CD1c-positive myeloid dendritic cell (primary cell): ENCODE measurements at regions not wholly inside any gene's neighbourhood (a gene's known extent, or its start where the extent isn't known, plus 50 kb on each side); places are given as distances from the start of the nearest gene placed in this dataset.
"Not testable (repeated sequence)": the region's sequence is repeated elsewhere in the genome, so short reads cannot be mapped to it uniquely, and the experiment has no call there.

Experiments
- DNase-seq: peaks from one replicate; pipeline ENCODE4 v3.0.0-alpha.2; 2016; ENCODE audit errors: extremely low spot score

DNA sequence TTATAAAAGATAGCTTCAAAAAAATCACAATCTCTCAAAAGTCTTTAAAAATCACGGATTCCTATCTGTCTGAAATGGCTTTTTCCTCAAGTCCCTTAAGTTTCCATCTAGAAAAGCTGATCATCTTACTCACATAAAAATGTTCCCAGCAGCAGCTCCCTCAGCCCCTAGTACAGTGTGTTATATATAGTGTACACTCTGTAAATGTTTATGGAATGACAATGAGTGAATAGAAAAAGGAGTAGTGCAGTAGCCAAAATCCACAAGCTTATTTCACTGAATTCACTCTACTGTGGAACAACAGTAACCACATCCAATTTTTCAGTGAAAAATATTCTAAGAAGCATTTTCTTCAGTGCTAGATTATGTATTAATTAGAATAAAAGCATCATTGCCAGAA lies 609.4 kb downstream of the DTWD2 start:
- no peak for DNase-seq

DNA sequence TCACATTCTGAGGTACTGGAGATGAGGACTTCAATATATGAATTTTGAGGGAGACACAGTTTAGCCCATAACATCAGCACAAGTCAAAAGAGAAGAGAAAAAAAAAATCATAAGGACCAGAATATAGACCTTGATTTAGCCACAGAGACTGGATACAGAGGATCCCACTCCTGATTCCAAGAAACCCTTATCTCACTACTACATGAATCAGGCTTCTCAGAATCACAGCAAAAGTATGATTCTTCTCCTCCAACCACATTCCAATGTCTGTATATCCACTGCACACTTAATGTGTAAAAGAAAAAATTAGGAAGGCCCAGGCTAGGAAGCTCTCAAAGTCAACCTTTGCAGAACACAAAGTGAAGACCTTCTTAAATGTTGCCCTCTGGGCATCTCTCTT lies 610.9 kb downstream of the DTWD2 start:
- DNase-seq = no peak

DNA sequence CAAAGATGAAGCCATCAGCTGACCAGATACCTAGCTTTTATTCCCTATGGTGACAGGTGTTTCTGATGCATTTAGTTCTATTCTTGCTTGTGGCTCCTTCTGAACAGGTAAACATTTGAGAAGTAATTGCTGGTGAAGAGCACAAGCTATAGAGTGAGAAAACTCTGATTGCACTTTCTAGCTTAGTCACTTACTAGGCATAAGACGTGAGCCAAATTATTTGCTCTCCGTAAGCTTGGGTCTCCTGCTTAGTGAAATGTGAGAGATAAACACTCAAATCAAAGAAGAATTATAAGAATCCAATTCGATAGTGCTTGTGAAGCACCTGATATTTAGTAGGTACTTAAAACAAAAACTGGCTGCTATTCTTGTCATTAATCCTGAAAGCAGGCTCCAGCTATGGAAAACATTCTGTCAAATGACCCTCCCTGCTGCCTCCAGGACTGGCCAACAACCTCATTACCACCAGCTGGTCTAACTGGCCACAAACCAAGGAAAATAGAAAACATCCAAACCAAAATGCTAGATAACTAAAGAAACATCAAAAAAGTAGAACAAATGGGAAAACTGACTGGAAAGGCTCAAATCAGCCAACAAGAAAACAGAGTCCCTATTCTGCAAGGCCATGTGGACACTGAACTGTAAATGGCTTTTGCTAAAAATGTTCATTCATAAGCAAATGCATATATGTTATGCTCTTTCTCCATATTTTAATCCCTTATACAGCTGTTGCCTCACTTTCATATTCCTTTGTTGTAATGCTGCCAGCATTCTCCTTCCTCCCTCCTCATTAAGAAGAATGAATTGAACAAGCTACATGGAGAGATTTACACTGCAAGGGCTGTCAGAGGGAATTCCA lies 616.1 kb downstream of the DTWD2 start:
- no peak for DNase-seq

DNA sequence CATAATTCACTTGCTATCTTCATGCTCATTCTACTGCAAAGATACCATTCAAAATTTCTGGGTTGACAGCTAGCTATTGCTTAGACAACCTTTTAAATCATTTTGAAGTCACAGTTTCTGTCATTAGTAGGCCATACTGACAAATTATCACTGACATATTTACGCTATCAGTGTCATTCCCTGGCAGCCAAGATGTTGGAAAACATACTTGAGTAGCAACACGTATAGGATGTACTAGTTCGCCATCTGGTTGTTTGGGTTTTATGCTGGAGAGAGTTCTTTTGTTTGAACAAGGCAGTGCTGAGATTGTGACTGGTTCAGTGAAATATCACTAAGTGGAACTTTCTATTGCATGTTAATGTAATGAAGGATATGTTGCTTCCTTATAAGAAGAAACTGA lies 621.9 kb downstream of the DTWD2 start:
- no peak for DNase-seq

DNA sequence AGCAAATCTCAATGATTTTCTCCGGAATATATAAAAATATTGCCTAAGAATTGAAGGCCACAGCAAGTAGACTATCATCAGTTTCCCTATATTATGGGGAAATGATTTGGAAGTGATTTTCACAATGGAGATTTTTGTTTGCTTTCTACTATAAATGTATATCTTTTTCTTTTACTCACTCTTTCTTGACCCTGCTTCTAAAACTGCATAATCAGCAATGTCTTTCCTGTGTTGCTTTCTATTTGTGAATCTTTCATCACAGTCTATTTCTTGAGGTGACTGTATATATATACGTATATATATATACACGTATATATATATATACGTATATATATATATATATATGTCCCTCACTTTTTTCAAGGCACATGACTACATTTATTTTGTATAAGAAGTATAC lies 622.6 kb downstream of the DTWD2 start:
- DNase-seq = no peak

DNA sequence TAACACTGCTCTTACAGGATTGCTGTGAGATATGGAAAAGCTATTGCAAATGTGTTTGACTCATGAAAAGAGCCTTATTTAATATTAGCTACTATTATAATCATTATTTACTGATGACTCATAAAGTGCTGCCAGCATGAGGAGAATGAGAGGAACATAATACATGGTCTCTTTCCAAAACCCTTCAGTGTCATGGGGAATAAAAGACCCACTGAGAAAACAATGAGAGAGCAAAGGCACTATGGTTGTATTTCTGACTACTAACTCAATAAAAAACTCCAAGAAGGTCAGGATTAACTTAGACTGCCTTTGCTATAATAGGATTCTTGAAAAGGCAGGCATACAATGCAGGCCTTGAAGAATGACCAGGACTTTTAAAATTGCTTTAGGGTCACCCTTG lies 633.5 kb downstream of the DTWD2 start:
- DNase-seq = no peak

DNA sequence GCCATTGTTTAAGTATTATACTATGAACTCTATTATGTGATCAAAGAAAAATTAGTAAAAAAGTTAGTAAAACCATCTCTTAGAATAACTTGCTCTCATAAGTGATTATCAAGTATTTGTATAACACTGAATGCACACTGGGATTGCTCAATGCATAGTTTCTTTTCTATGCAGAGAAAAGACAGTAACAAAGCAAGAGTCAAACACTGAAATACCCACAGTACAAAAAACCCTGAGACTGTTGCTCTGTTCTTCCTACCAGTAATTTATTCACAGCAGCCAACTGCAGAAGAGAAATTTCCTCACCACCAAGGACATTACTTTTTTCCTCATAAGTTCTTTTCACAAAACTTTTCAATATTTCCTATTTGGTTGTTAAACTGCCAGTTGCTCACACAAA lies 634.4 kb downstream of the DTWD2 start:
- no peak for DNase-seq

DNA sequence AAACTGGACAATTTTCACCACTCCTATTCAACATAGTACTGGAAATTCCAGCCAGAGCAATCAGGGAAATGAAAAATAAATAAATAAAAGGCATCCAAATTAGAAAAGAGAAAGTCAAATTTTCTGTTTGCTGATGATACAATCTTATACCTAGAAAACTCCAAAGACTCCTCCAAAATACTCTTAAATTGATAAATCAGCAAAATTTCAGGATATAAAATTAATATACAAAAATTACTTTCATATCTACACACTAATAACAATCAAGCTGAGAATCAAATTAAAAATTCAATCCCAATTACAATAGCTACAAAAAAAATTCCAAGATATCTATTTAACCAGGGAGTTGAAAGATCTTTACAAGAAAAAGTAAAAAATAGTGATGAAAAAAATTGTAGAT lies 651.9 kb downstream of the DTWD2 start:
- no peak for DNase-seq

DNA sequence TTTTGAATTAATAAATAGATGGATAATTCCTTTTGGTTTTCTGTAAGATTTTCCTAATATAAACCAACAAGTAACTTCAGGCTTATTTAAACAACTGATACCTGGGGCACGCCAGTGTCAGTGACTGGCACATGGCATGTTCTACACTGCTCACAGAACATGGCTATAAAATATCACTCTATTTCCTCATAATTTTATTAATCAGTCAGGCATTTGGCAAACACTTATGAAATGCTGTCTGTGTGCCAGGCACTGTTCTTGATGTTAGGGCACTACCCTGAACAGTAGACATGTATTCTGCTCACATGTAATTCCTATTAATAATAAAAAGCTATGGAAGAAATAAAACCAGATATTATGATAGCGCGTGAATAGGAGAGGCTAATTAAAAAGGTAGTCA lies 661.0 kb downstream of the DTWD2 start:
- no peak for DNase-seq

DNA sequence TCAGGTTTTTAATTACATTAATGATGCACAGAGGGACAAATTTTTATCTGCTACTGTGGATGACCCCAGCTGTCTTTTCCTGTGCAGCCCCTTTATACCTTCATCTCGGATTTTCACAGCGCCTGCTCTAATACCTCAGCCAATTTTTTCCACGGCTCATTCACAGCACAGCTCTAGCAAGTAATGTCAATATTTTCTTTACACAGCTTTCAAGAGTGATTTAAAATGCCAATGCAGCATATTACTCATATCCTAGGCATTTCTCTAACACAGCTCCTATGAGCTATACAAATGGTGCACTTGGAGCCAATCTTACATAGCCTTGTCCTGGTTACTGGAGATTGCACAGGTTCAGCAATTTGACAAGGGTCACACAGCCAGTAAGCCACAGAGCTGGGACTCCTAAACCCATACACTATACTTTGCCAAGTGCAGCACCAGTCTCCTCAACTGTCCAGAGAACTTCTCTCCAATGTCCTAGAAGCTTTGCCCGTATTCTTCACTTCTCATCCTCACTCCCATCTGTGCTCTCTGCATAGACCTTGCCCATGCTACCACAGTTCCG lies 661.8 kb downstream of the DTWD2 start:
- no peak for DNase-seq

DNA sequence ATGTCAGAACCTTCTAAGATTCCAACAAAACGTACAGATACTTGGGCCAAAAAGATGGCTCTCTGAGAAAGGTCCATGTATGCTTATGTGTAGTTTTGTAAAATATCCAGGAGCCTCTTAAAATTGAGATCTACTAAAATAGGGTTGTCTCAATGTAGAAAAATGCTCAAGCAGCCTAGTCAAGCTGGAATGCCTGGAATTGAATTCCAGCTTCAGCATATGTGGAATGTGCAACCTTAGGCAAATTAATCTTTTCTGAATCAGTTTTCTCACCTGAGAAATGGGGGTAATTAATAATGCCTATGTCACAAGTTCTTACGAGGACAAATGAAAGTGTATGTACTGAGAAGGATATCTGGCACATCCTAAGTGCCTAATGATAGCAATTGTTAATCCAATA lies 662.4 kb downstream of the DTWD2 start:
- no peak for DNase-seq

DNA sequence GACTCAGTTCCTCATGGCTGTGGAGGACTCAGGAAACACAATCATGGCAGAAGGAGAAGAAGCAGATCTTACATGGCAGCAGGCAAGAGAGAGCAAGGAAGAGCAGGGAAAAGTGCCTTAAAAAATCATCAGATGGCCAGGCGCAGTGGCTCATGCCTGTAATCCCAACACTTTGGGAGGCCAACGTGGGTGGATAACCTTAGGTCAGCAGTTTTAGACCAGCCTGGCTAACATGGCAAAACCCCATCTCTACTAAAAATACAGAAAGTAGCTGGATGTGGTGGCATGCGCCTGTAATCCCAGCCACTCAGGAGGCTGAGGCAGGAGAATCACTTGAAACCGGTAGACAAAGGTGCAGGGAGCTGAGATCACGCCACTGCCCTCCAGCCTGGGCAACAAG lies 664.6 kb downstream of the DTWD2 start:
- DNase-seq = not testable (repeated sequence)

DNA sequence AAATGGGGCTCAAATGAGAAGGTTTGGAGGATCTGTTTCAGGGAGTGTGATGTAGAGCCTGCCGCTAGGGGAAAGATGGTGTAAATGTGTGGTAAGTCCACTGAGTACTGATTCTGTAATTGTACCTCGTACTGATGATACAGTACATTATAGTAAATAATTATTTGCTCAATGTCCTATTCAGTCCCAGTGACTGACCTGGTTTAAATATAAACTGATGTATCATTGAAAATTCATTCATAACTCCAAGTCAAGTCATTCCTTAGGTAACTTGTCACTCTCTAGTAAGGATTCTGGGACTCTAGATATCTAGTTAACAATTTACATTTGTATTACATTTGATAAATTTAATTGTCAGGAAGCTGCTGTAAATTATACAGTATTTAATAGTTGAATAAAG lies 667.3 kb downstream of the DTWD2 start:
- DNase-seq = no peak

DNA sequence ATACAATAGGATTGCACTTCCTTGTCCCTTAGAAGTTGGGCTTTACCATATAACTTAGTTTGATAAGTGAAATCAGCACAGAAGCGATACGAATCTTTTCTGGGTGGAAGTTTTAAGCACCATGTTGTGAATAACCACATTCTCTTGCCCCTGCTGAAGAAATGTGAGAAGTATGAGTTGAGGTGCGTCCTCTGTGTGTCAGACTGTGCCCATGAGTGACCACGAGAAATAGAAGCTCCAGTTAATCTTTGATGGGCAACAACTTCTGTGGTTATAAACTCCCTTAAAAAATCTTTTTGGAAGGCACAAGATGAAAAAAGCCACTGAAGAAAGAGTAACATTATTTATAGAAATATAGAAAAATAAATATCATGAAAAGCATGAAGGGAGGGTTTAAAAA lies 668.2 kb downstream of the DTWD2 start:
- DNase-seq = no peak

DNA sequence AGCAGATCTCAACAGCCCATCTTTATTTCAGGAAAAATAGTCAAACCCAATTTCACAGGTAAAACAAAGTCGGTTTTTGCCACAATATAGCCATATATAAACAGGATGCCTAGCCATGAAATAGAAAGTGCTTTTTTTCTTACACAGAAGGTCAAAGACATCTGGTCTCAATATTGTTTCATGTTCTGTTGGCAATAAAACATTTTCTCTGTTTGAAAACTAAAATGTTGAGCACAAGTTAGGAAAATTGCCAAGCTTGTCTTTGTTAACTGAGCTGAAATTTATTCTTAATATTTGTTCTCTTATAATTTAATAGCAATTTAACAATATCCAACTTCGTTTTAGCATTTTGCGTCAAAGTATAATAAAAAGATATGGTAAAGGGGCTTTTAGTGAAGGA lies 673.4 kb downstream of the DTWD2 start:
- DNase-seq = no peak

DNA sequence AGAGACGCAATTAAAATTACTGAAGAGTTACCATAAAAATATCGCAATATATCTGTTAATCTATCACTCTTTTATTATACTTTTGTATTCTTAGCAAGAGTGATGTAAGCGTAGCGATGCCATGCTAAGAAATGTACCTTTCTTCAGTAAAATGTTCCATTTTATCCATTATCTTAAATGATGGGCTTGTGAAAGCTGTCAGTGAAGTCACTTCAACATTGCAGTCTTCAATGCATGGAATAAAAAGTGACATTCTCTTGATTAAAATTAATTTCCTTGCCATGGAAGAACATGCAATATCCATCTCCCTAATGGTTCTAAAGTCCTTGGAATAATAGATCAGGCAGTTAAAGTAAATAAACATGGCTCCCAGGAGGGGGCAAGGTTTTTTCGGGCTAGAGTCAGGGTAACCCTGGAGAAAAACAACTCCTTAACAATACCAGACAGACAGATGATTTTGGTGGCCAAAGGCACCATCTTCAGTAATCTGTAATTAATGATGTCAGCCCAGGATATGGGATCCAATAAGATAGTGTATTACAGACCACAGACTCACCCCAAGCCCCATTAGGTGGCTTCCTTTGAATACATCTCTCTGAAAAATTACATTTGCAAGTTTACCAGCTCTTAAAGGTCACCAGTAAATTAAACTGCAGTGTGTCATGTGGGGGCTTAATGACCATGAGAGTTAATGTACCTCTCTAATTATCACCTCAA lies 677.1 kb downstream of the DTWD2 start:
- DNase-seq = no peak

DNA sequence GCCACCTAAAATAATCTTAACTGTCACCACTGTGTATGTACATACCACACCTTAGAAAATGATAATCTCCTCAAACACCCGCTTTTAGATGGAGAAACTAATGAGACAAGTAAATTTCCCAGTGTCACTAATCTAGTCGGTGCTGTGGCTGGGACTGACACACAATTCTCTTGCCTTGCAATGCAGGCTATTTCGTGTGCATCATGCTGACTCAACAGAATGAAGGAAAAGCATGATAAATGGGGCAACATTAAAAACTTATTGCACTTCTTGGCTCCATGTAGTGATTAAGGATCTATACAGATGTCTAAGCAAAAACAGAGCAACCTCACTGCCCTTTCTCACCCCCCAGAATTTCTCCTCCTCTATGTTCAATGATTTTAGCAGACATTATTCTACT lies 677.9 kb downstream of the DTWD2 start:
- no peak for DNase-seq

DNA sequence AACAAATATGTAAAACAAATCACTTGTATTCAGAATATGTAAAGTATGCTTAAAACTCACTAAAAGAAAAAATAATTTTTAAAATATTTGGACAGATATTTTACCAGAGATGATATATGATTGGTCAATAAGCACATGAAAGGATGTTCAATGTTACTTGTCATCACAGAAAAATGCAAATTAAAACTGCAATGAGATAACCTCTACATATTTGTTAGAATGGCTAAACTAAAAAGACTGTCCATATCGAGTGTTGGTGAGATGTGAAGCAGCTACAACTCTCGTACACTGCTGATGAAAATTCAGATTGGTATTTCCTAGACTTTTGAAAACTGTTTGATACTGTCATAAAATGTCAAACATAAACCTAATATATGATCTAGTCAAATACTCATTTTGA lies 685.1 kb downstream of the DTWD2 start:
- no peak for DNase-seq

DNA sequence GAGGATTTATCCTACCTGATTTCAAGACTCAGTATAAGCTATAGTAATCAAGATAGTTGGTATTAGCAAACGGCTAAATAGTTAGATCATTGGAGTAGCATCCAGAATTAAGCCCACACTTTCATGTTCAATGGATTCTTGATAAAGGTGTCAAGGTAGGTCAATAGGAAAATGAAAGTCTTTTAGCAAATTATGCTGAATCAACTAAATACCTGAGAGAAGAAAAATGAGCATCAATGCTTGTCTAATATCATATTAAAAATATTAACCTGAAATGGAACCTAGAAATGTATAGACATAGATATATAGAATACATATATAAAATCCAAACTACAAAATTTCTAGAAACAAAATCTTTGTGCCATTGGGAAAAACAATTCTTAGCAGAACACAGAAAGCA lies 685.6 kb downstream of the DTWD2 start:
- DNase-seq = no peak

DNA sequence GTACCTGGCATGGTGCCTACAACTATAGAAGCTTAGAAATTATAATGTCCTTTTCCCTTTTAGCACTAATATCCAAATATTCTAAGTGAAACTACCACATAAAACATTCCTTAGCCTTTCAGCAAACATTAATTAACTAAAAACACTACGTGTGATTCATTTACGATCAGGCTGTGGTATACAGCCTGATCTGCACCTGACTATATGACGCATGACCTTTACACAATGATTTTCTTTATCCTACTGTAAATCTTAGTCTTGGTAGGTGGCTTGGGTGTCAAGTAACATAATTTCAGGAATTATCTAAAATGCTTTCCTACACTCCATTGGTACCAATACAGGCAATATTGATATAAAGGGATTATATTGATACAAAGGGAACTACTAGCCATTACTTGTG lies 686.7 kb downstream of the DTWD2 start:
- no peak for DNase-seq

DNA sequence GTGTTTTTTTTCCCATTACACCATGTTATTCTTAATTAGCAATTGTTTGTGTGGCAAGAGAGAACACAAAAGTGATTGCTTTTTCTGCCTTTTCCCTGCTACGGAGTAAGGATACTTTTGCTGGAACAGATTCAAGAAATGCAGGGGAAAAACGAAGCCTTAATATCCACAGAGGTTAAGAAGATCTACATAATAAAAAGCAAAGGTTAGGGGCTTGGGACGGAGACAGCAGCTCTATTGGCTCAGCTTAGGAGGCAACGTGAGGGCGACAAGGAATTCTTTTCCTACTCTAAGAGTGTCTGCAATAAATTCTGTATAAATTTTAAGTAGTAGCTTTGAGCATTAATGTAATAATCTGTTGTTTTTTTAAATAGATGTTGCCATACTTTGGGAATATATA lies 693.3 kb downstream of the DTWD2 start:
- DNase-seq = no peak

DNA sequence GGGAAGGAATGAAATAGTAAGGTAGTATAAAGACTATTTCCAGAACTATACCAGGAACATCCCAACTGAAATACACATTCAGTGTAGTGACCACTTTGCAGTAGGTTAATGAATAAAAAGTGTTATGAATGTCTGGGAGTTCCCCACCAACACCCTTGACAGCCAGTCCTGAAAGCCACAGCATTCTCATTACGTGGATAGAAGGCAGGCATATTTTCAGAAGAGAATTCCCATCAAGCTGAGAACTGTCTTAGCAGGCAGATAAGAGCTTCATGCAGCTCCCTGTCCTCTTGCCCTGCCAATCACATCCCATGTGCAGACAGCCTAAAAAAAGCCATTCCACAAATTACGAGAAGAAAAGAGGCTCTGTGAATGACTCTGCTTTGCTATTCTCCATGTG lies 695.0 kb downstream of the DTWD2 start:
- no peak for DNase-seq

DNA sequence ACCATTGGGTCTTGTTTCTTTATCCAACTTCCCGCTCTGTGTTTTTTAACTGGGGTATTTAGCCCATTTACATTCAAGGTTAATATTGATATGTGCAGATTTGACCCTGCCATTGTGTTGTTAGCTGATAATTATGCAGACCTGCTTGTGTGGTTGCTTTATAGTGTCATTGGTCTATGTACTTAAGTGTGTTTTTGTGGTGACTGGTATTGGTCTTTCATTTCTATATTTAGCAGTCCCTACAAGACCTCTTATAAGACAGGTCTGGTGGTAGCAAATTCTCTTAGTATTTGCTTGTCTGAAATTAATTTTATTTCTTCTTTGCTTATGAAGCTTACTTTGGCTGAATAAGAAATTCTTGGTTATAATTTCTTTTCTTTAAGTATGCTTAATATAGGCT lies 698.1 kb downstream of the DTWD2 start:
- DNase-seq = no peak
